GM20000 (cell line): ENCODE measurements at regions not wholly inside any gene's neighbourhood (a gene's known extent, or its start where the extent isn't known, plus 50 kb on each side); places are given as distances from the start of the nearest gene placed in this dataset.

Experiments used
- DNase-seq: peaks from one replicate; pipeline ENCODE4 v3.0.0; 2012; ENCODE audit warnings: low spot score
- TF ChIP-seq, protein P1 (sequence below): IDR thresholded peaks from 2 replicates; pipeline ENCODE4 v1.5.1; 2012; ENCODE audit warnings: mild to moderate bottlenecking, control low read depth; ENCODE audit errors: extremely low read depth, missing control alignments

DNA sequence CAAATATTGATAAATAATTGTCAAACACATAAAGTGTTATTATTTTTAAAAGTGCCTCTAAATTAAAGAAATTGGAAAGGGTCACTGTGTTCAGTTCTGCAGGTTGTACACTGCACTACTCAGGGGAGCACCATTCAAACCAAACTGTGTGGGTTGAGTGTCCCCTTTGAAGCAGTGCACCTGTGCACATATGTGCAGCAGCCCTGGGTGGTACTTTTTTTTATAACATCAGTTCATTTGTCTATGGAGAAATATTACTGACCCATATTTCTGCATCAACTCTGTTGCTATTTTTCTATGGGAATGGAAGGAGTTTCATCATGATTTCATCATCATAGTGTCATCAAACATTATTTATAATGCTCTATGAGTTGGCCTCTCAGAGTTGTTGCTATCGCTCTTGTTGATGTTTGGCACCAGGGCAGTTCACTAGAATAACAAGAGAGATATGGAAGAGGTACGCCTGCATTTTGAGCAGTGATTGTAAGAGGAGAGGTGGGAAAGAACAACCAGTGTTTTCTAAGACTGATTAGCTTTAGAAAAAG lies 457.6 kb downstream of the TFAP2A start:
- no peak for DNase-seq
- TF ChIP-seq, protein P1, sequence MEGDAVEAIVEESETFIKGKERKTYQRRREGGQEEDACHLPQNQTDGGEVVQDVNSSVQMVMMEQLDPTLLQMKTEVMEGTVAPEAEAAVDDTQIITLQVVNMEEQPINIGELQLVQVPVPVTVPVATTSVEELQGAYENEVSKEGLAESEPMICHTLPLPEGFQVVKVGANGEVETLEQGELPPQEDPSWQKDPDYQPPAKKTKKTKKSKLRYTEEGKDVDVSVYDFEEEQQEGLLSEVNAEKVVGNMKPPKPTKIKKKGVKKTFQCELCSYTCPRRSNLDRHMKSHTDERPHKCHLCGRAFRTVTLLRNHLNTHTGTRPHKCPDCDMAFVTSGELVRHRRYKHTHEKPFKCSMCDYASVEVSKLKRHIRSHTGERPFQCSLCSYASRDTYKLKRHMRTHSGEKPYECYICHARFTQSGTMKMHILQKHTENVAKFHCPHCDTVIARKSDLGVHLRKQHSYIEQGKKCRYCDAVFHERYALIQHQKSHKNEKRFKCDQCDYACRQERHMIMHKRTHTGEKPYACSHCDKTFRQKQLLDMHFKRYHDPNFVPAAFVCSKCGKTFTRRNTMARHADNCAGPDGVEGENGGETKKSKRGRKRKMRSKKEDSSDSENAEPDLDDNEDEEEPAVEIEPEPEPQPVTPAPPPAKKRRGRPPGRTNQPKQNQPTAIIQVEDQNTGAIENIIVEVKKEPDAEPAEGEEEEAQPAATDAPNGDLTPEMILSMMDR: no peak

GRCh38 chr6:9948678-9949077 lies 466.2 kb downstream of the TFAP2A start:
- DNase-seq: no peak
- TF ChIP-seq, protein P1: no peak

- DNase-seq: no peak
- TF ChIP-seq, protein P1: no peak
Measured at GRCh38 chr6:9943986-9944385, 470.9 kb downstream of the TFAP2A start.

DNA sequence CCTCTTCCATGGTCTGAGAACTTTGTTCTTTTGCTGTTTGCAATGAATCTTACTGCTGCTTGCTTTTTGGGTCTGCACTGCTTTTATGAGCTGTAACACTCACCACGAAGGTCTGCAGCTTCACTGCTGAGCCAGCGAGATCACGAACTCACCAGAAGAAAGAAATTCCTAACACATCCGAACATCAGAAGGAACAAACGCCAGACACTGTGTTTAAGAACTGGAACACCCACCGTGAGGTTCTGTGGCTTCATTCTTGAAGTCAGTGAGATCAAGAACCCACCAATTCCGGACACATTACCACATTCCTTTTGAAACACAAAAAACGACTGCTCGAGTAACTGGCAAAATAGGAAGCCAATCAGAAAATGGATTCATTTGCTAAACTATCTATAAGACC lies 471.8 kb downstream of the TFAP2A start:
- no peak for DNase-seq
- TF ChIP-seq, protein P1: no peak

DNA sequence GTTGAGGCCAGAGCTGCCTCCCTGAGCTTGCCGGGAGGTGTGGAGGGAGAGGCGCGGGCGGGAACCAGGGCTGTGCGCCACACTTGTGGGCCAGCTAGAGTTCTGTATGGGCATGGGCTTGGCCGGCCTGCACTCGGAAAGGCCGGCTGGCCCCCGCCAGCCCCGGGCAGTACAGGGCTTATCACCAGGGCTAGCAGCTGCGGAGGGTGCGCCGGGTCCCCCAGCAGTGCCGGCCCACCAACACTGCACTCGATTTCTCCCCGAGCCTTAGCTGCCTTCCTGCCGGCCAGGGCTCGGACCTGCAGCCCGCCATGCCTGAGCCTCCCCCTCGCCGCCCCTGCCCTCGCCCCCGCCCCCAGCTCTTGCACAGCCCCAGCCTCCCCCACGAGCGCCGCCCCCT lies 472.7 kb downstream of the TFAP2A start:
- DNase-seq: no peak
- TF ChIP-seq, protein P1: no peak

GRCh38 chr6:9938801-9939200 lies 476.1 kb downstream of the TFAP2A start:
- TF ChIP-seq, protein P1: no peak
- no peak for DNase-seq

DNA sequence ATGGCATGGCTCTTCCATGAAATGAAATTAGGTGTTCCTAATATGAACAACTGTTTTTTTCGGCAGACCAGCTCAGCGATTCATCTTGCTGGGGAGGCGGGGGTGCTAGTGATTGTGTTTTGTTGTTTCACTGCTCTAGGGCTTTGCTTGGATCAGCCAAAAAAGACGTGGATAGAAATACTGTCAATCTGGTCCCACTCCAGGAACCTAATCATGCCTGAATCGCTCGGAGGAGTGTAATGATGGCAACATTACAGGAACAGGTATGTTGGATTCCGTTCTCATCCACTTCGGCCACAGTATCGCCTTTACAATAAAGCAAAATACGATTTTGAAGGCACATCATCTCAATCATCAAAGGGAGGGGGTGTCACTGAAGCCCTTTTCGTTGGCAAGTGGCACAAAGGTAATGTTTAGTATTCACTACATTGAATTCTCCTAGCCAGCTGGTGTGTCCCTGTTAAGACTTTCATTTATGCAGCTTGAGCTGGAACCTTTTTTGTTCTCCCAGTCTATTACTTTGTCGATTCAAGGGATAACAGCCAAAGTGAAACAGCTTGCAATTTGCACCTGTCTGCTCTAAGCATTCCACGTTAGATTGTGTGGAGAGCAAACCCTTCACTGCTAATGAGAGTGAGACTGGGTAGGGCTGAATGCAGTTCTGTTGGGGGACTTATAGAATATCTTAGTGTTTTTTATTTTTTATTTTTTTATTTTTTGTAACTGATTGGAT lies 477.7 kb downstream of the TFAP2A start:
- DNase-seq: no peak

More for the DNA sequence above, 477.7 kb downstream of the TFAP2A start:
- TF ChIP-seq, protein P1: no peak
